ENCODE measurements at regions not wholly inside any gene's neighbourhood (a gene's known extent, or its start where the extent isn't known, plus 50 kb on each side); places are given as distances from the start of the nearest gene placed in this dataset.

GRCh38 chr2:226652983-226653765, 146.4 kb downstream of the IRS1 start:
- no peak for DNase-seq (ENCODE audit: low spot score)

DNA sequence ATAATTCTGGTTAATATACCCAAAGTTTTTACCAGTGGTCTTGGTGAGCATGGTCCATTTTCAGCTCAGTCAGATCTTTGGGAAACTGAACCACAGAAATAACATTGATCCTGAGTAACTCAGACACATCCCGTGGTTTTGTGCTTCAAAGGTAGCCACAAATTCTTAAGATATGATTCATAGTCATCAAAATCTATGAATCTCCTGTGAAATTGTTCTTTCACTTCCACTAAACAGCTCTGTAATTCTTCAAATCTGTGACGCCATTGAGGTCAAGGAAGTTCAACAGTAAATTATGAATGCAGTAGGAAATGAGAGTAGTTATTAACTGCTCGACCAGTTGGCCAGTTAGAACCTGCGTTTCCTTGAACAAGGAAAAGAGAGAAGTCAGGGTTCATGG, 147.3 kb downstream of the IRS1 start:
- no peak for DNase-seq (ENCODE audit: low spot score)

DNA sequence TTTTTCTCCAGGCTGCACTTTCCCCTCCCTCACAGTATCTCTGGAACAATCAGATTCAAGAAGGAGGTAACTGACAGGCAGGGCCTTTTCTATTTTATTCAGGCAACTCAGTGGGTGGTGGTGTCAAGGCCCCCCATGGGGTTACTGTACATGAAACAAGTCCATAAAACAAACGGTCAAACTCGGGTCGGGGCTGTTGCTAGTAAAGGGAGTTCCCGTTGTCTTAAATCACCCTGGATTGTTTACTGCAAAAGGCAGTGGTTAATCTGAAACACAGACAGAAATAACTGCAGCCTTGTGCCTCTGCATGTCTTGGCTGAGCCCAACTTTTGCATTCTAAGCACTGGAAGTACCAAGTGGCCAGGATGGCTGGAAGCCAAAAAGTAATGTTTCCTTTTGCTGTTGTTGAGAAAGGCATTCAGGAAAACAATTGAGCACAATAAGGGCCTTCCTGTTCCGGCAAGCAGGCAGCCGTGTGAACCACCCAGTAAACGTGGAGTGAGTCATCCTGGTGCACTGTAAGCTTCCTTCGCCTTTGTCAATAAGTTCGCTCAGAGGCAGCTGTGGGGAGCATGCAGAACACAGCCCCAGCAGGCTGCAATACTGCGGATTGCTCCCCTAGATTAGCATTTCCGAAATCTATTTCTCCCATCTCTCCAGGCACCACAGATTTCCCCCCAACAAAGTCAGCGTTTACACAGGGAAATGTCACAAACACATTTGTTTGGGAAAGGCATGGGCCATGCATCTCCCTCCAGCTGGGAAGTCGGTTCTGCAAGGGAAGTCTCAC, 149.6 kb downstream of the IRS1 start:
- DNase-seq (ENCODE audit: low spot score): no peak

- no peak for DNase-seq (ENCODE audit: low spot score)
These were observed 150.4 kb downstream of the IRS1 start for GRCh38 chr2:226649201-226649600.

GRCh38 chr2:226647621-226648518, 151.8 kb downstream of the IRS1 start:
- DNase-seq (ENCODE audit: low spot score): no peak

- no peak for DNase-seq (ENCODE audit: low spot score)
These were observed 155.2 kb downstream of the IRS1 start for GRCh38 chr2:226644399-226644865.

DNA sequence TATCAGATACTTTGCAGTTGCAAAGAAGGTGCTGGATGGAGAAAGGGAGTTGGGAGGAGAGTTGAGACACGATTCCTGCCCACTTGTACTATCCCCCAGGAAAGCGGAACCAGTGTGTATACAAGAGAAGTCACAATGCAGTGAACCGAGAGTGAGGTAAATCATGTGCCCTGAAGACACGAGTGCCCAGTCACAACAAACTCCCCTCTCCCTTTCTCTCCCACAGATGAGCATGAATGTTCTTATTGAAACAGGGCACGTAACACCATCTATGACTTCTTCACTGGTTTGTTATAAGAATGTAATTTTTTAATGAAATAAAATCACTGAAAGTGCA, 155.7 kb downstream of the IRS1 start:
- no peak for DNase-seq (ENCODE audit: low spot score)

- no peak for DNase-seq (ENCODE audit: low spot score)
These were observed 156.3 kb downstream of the IRS1 start for GRCh38 chr2:226643030-226643945.

GRCh38 chr2:226641008-226641407, 158.6 kb downstream of the IRS1 start:
- DNase-seq (ENCODE audit: low spot score): no peak

DNA sequence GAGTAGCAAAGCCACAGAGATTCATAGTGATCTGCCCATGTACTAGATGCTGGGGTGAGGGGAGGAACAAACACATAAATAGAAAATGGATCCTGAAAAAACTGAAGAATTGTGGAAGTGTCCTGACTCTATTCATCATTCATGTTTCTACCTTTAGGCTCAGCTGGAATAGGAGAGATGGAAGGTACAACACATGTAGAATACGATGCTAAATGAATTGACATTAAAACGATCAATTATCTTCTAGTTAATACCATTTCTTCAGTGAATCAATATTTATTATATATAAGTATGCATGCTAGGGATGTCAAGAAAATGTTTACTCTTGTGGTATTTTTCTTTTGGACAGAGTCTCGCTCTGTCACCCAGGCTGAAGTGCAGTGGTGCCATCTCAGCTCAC, 159.1 kb downstream of the IRS1 start:
- DNase-seq (ENCODE audit: low spot score): no peak

- DNase-seq (ENCODE audit: low spot score): no peak
These were observed 160.1 kb downstream of the IRS1 start for GRCh38 chr2:226639550-226639949.

- no peak for DNase-seq (ENCODE audit: low spot score)
These were observed 161.0 kb downstream of the IRS1 start for GRCh38 chr2:226638576-226638975.

DNA sequence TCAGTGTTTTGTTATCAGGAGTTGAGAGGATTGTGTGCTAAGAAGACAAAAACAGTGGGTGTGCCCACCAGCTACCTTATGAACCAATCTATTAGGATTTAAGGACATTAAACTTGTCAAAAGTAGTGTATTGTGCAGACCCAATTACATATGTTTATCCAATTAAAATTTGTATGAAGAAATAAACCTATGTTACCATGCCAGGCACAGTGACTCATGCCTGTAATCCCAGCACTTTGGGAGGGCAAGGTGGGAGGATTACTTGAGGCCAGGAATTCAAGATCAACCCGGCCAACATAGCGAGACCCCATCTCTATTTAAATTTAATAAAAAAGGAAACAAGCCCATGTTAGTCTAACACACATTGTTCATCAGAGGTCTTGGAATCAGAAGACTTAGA, 162.2 kb downstream of the IRS1 start:
- DNase-seq (ENCODE audit: low spot score): no peak

DNA sequence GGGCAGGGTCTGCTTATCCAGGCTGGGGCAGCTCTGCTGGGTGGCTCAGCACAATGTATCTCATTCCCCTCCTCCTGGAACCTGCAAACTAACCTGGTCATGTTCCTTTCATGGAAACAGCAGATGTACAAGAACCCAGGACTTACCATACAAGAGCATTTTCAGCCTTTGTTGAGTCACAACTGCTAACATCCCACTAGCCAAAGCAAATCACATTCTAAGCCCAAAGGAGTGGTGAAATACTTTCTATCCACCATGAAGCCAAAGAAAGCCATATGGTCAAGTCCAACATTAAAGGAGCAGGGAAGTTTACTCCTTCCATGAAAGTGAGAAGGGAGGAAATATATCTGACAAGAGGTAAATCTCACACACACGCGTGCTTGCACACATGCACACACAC, 163.0 kb downstream of the IRS1 start:
- no peak for DNase-seq (ENCODE audit: low spot score)

GRCh38 chr2:226634943-226635604, 164.5 kb downstream of the IRS1 start:
- no peak for DNase-seq (ENCODE audit: low spot score)

DNA sequence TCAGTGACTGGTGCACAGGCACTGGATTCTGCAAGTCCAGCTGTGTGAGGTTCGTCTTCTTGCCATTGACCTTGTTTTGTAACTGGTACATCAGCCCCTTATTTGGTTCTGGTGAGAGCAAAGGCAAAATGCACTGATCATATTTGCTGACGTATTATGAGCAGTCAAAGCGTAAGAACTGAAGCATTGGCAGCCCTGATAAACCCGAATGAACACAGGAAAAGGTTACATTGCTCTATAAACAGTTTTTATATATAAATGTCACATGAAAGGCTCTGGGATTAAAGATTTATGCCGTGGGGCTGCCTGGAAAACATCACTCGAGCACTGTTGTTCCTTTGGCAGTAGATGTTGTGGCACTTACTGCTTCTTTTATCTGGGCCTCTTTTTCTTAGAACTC, 167.9 kb downstream of the IRS1 start:
- DNase-seq (ENCODE audit: low spot score): no peak

DNA sequence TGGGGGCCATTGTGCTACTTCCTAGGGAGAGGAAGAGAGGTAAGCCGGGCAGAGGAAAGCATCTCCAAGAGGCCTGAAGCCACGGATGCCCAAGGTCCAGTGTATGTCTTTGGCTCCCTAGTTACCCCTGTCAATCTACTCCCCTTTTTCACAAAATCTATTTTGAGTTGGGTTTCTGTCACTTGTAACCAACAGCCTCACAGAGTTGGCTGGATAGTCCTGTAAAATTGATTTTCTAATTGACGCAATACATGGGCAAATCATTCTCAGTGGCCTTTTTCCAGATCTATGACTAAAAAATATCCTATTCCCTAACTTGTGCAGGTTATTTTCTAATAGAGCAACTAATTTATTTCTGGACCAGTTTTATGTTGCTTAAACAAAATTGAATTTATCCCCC, 168.4 kb downstream of the IRS1 start:
- no peak for DNase-seq (ENCODE audit: low spot score)

DNA sequence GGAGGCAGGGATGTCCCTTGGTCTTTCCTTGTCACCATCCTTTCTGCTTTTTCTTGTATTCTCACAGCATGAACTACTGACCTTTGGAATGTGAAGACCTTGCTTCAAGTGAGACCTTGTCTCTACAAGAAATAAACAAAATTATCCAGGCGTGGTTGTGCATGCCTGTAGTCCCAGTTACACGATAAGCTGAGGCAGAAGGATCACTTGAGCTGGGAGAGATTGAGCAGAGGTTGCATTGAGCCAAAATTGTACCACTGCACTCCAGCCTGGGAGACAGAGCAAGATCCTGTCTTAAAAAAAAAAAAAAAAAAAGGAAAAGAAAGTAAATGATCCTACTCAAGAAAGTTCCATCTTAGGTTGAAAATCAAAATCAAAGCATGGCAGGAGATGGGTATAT, 173.7 kb downstream of the IRS1 start:
- DNase-seq (ENCODE audit: low spot score): no peak

GRCh38 chr2:226623587-226624368, 175.8 kb downstream of the IRS1 start:
- DNase-seq (ENCODE audit: low spot score): no peak

DNA sequence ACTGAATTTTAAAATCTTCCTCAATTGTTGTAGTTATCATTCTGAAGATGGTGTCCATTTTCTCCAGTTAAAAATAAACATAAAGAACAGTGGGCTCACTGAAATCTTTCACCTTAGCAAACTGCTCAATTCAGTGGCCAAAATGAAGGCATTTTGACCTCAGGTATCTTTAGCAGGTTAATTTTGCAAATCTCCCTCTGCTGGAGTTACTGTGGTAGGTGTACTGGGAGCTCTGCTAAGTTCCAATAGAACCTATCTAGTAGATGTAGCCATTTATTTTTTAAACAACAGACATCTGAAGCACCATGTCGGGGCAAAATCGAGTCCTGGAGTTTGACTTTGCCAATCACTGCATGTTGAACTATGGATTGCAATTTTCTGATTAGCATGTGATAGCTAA, 177.1 kb downstream of the IRS1 start:
- DNase-seq (ENCODE audit: low spot score): no peak

Measured in ecto neural progenitor cell (in vitro differentiated cells).